HFFc6 (cell line): ENCODE measurements at regions not wholly inside any gene's neighbourhood (a gene's known extent, or its start where the extent isn't known, plus 50 kb on each side); places are given as distances from the start of the nearest gene placed in this dataset.

ENCODE experiments used
- DNase-seq: peaks from one replicate; pipeline ENCODE4 v3.0.0-alpha.2; 2018
- H3K27ac Mint-ChIP-seq: 2 replicates; pipeline ENCODE4 v1.8.0; 2020; ENCODE audit warnings: mild to moderate bottlenecking, mixed read lengths
- H3K27me3 Mint-ChIP-seq: 2 replicates; pipeline ENCODE4 v1.8.0; 2021; ENCODE audit warnings: mild to moderate bottlenecking, moderate library complexity, mixed read lengths; ENCODE audit not compliant: insufficient read depth
- H3K36me3 Mint-ChIP-seq: 2 replicates; pipeline ENCODE4 v1.8.0; 2021; ENCODE audit warnings: low read depth, mixed read lengths
- H3K4me1 Mint-ChIP-seq: 2 replicates; pipeline ENCODE4 v1.8.0; 2020; ENCODE audit warnings: low read depth, mixed read lengths
- H3K4me3 Mint-ChIP-seq: 2 replicates; pipeline ENCODE4 v1.8.0; 2020; ENCODE audit warnings: mild to moderate bottlenecking, moderate library complexity, mixed read lengths
- H3K9me3 Mint-ChIP-seq: 2 replicates; pipeline ENCODE4 v1.8.0; 2020; ENCODE audit warnings: mild to moderate bottlenecking, mixed read lengths
- CTCF ChIP-seq: fragments of 200-600 bp; sonication (generic); IDR thresholded peaks from 2 replicates; pipeline ENCODE4 v1.5.0; 2021; ENCODE audit warnings: antibody characterized with exemption, mild to moderate bottlenecking

DNA sequence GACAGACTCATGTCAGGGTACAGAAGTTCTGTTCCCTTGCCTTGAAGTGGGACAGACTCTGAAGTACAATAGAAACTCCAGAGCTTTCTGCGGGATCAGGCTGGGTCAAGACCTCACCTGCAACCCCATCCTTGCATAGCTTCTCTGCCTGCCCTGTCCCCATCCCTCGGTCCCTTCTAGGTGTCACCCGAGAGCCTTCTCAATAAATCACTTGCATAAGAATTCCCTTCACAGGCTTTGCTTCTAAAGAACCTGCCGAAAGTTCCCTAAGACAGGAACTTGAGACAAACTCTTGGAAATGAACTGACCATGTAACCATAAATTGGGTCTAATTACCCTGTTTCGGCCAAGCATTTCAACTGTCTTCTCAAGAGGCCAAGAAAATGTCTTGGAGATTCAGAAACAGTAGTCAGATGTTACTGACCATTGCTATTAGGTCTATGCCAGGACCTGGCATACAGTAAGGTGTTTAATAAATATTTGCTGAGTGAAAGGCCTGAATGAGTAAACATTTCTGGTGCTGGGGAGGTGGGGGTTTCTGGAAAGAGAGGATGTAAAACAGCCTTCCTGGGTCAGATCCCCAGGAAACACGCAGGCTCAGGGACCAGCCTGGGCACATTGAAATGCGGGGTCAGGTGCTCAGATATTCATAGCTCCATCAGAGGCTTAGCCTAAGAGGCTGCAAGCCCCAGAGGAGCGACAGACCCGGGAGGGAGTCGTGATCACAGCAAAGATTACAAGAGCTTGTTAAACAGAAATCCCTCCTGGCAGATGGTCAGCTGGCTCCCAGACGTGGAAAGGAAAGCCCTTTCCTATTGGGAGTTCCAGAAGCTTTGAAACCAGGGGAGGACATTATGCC is 226.2 kb upstream of the LHX5 start:
- Mint-ChIP-seq H3K4me1 (peaks cover 9% of the 10 kb centered on the region), H3K36me3 (no peaks in the 10 kb centered on the region), H3K27me3 (peaks cover 41% of the 10 kb centered on the region), H3K27ac (no peak overlapping the region), H3K4me3 (no peak overlapping the region), H3K9me3 (0 out of 2 replicates have a peak, but pooled peaks cover 4% of the 10 kb centered on the region)
- no peak for TF ChIP-seq CTCF
- DNase-seq = no peak

- H3K4me3 Mint-ChIP-seq = no peak overlapping the region
- H3K4me1 Mint-ChIP-seq = peaks cover 9% of the 10 kb centered on the region
- DNase-seq = no peak
- no peak overlapping the region for H3K27ac Mint-ChIP-seq
- 0 out of 2 replicates have a peak, but pooled peaks cover 4% of the 10 kb centered on the region for H3K9me3 Mint-ChIP-seq
- no peaks in the 10 kb centered on the region for H3K36me3 Mint-ChIP-seq
- H3K27me3 Mint-ChIP-seq = peaks cover 33% of the 10 kb centered on the region
- no peak for TF ChIP-seq CTCF
These were observed 225.4 kb upstream of the LHX5 start for GRCh38 chr12:113697104-113697503.

DNA sequence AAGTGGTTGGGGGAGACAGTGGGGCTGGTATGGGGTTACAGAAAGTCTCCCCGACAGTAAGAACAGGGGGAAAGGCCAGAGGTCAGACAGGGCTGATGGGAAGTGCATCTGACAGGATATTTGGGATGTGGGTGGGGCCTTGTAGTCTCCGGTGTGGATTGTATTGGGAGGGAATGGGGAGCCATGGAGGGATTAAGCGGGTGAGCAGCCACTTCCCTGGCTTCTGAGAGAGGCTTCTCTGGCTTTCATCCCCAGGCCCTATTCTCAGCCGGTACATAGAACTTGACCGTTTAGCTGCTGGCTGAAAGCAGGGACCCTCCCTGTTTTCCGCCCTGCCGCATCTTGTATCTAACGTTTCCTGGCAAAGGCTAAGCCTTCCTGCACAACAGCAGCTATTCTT is 222.0 kb upstream of the LHX5 start:
- Mint-ChIP-seq H3K27me3 (peaks cover 38% of the 10 kb centered on the region), H3K36me3 (no peaks in the 10 kb centered on the region), H3K9me3 (no peaks in the 10 kb centered on the region), H3K4me3 (no peak overlapping the region), H3K27ac (no peak overlapping the region), H3K4me1 (no peaks in the 10 kb centered on the region)
- TF ChIP-seq CTCF = no peak
- no peak for DNase-seq

GRCh38 chr12:113689047-113689610 is 217.5 kb upstream of the LHX5 start:
- Mint-ChIP-seq H3K27me3 (peaks cover 18% of the 10 kb centered on the region), H3K4me1 (no peaks in the 10 kb centered on the region), H3K27ac (no peak overlapping the region), H3K4me3 (no peak overlapping the region), H3K9me3 (no peaks in the 10 kb centered on the region), H3K36me3 (no peaks in the 10 kb centered on the region)
- no peak for TF ChIP-seq CTCF
- DNase-seq = no peak

DNA sequence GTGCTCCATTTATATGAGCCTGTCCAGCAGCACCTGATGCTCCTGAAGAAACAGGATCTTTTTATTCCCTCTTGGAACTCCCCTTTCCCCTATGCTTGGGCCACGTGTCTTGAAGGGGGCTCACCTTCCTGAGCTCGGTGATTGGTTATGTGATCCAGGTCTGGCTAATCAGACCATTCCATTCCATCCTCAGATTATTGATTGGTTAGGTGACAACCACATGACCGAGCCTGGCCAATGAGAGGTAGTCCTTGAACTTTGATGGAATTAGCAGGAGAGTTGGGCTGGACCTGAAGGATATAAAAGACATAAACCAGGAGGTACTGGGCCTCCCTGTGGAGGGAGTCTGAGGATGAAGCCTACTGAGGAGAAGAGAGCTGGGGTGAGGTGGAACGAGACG is 216.6 kb upstream of the LHX5 start:
- Mint-ChIP-seq H3K9me3 (no peaks in the 10 kb centered on the region), H3K4me3 (no peak overlapping the region), H3K36me3 (no peaks in the 10 kb centered on the region), H3K27ac (no peak overlapping the region), H3K4me1 (no peaks in the 10 kb centered on the region), H3K27me3 (peaks cover 13% of the 10 kb centered on the region)
- no peak for TF ChIP-seq CTCF
- no peak for DNase-seq
